ENCODE measurements at regions not wholly inside any gene's neighbourhood (a gene's known extent, or its start where the extent isn't known, plus 50 kb on each side); places are given as distances from the start of the nearest gene placed in this dataset.

DNA sequence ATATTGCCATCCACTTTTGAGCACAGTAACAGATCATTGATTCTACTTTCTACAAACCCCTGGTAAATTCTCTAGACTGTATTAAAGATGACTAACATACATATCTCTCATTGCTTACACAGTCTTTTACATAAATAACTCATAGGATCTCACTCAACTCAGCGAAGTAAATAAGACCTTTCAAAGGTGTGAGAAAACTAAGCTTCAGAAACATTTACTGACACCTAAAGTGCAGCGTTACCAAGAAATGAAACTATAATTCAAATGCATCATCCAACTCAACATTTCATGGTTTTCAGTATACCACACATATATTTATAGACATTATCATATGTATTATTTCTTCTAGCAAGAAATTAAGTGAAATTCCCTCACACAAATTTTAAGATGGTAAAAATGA lies 189.8 kb downstream of the METTL4 start:
- DNase-seq (ENCODE audit: low read depth): no peak
- no peak overlapping the region for H3K4me3 ChIP-seq (ENCODE audit: low read length)
- TF ChIP-seq, protein P1, sequence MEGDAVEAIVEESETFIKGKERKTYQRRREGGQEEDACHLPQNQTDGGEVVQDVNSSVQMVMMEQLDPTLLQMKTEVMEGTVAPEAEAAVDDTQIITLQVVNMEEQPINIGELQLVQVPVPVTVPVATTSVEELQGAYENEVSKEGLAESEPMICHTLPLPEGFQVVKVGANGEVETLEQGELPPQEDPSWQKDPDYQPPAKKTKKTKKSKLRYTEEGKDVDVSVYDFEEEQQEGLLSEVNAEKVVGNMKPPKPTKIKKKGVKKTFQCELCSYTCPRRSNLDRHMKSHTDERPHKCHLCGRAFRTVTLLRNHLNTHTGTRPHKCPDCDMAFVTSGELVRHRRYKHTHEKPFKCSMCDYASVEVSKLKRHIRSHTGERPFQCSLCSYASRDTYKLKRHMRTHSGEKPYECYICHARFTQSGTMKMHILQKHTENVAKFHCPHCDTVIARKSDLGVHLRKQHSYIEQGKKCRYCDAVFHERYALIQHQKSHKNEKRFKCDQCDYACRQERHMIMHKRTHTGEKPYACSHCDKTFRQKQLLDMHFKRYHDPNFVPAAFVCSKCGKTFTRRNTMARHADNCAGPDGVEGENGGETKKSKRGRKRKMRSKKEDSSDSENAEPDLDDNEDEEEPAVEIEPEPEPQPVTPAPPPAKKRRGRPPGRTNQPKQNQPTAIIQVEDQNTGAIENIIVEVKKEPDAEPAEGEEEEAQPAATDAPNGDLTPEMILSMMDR (IDR thresholded peaks at IDR 0.05; ENCODE audit: insufficient read depth, low read depth, low read length, missing control alignments): no peak

DNA sequence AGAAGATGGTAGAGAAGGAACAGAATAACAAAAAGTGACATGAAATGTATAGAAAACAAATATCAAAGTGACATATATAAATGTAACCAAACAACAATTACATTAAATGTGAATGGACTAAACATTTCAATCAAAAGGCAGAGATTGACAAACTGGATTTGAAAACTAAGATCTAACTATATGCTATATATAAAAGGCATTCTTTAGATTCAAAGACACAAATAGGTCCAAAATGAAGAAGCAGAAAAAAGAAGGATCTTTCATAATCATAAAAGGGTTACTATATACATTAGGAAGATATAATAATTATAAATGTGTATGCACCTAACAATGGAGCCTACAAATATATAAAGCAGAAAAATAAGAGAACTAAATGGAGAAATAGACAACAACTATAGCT lies 183.7 kb downstream of the METTL4 start:
- TF ChIP-seq, protein P1 (IDR thresholded peaks at IDR 0.05; ENCODE audit: insufficient read depth, low read depth, low read length, missing control alignments): no peak
- no peak overlapping the region for H3K4me3 ChIP-seq (ENCODE audit: low read length)
- no peak for DNase-seq (ENCODE audit: low read depth)

DNA sequence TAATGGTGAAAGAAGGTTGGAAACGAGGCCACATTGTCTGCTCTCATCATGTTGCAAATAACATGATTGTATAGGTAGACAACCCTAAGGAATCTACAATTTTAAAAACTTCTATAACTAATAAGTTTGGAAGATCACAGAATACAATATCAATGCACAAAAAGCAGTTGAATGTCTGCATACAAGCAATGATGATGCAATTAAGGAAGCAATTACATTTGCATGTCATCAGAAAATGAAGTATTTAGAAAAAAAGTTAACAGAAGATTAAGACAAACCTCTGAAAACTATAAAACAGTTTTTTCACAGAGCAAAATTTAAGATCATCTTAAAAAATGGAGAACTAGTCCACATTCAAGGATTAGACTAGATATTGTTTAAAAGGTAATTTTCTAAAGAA lies 181.1 kb downstream of the METTL4 start:
- TF ChIP-seq, protein P1 (IDR thresholded peaks at IDR 0.05; ENCODE audit: insufficient read depth, low read depth, low read length, missing control alignments): no peak
- H3K4me3 ChIP-seq (ENCODE audit: low read length): no peak overlapping the region
- DNase-seq (ENCODE audit: low read depth): no peak

DNA sequence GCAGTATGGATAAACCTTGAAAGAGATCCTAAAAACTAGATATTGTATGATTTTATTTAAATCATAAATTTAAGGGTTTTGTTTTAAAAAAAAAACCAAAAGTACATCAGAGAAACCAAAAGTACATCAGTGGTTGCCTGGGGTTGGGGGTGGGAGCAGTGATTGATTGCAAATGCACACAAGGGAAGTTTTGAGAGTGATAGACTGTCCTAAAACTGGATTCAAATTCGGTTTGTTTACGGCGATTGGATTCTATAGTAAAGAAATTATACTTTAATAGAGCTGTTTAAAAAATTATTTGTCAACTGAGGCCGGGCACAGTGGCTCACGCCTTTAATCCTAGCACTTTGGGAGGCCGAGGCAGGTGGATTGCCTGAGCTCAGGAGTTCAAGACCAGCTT lies 179.8 kb downstream of the METTL4 start:
- TF ChIP-seq, protein P1 (IDR thresholded peaks at IDR 0.05; ENCODE audit: insufficient read depth, low read depth, low read length, missing control alignments): no peak
- no peak overlapping the region for H3K4me3 ChIP-seq (ENCODE audit: low read length)
- DNase-seq (ENCODE audit: low read depth): no peak

DNA sequence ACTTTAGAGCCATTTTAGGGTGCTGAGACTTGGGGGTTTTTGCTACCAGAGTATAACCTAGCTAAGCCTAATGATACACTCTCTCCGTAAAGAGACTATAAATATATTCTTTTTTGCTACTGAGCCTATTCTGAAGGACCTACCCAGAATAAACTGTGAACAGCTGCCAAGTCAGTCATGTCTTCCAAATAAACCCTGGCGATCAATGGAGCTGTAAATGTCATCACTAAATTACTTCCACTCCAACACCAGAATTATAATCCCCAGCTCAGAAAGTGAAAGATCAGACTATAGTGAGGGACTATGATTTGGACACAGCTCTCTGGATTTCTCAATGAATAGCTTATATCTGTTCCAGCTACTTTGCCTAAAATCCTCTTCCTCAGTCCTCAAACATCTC lies 178.9 kb downstream of the METTL4 start:
- no peak for DNase-seq (ENCODE audit: low read depth)
- TF ChIP-seq, protein P1 (IDR thresholded peaks at IDR 0.05; ENCODE audit: insufficient read depth, low read depth, low read length, missing control alignments): no peak
- H3K4me3 ChIP-seq (ENCODE audit: low read length): no peak overlapping the region

DNA sequence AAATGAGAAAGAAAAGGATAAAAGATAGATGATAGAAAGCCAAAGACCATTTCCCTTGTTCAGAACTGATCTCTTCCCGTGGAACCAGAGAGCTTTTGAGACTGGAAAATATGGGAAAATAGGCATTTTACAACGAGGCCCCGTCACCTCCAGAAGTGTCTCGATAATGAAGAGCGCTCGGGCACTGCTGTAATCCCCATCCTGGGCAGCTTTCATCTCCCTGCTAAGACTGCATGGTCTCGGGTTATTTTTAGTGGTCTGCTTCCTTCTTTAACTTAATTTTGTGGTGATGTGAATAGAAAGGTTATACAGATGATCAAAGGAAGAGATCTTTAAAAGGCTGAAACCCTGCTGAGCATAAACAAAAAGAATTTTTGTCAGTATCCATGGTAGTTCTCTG lies 176.6 kb downstream of the METTL4 start:
- no peak overlapping the region for H3K4me3 ChIP-seq (ENCODE audit: low read length)
- TF ChIP-seq, protein P1 (IDR thresholded peaks at IDR 0.05; ENCODE audit: insufficient read depth, low read depth, low read length, missing control alignments): no peak
- no peak for DNase-seq (ENCODE audit: low read depth)

DNA sequence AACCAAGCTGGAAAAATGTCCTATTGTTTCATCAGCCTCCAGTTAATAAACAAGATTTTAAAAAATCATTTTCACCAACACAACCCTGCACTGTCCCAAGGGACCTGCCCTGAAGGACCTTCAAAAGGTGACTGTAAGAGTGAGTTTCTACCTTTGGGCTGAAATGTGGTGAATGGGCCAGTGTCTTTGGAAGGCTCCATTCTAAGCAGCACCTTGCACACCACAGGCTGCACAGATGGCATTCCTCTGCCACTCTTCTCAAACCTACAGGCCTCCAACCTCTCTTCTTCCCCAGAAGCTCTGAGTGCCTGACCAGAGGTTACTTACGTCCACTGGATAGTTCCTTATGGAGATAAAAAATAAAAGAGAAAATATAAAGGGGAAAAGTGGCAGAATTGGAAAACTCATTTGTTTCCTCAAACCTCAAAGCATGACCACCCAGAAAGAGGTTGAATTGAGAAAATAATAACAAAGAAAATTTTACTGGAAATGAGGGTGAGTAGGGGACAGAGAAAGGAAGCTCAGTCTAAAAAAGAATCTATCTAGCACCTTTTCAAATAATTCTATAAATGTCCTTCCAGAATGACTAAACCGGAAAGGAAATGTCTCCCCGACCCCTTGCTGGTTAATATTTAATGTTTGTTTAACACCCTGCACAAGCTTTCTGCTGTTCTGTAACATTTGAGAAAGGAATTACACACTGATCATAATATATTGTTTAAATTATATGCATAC lies 175.7 kb downstream of the METTL4 start:
- DNase-seq (ENCODE audit: low read depth): no peak
- TF ChIP-seq, protein P1 (IDR thresholded peaks at IDR 0.05; ENCODE audit: insufficient read depth, low read depth, low read length, missing control alignments): no peak
- no peak overlapping the region for H3K4me3 ChIP-seq (ENCODE audit: low read length)
